GM12878 (cell line): ENCODE measurements at regions not wholly inside any gene's neighbourhood (a gene's known extent, or its start where the extent isn't known, plus 50 kb on each side); places are given as distances from the start of the nearest gene placed in this dataset.

Source experiments
- CEBPZ ChIP-seq: fragments of 150-350 bp; IDR thresholded peaks from 2 replicates; pipeline ENCODE4 v1.6.1; 2016; ENCODE audit warnings: low read depth, low read length
- CHD1 ChIP-seq: IDR thresholded peaks from 2 replicates; pipeline ENCODE4 v1.6.1; 2012; ENCODE audit warnings: low read depth, low read length, improper control_type of control experiment
- CHD2 ChIP-seq: IDR thresholded peaks from 2 replicates; pipeline ENCODE4 v1.6.1; 2011; ENCODE audit warnings: low read depth, low read length, improper control_type of control experiment, borderline replicate concordance
- CREB1 ChIP-seq: IDR thresholded peaks from 2 replicates; pipeline ENCODE4 v1.6.1; 2012; ENCODE audit warnings: low read depth, mild to moderate bottlenecking, inconsistent platforms
- DPF2 ChIP-seq: fragments of 450-650 bp; IDR thresholded peaks from 2 replicates; pipeline ENCODE4 v1.6.1; 2017; ENCODE audit warnings: mild to moderate bottlenecking
- IKZF2 ChIP-seq, 2 experiments: fragments of 450-650 bp; IDR thresholded peaks; 2 replicates each; pipeline ENCODE4 v1.6.1; 2017; ENCODE audit warnings: mild to moderate bottlenecking in 2 of 2, moderate library complexity in 2 of 2
- JUND ChIP-seq: IDR thresholded peaks from 2 replicates; pipeline ENCODE4 v1.6.1; 2012; ENCODE audit warnings: low read depth, mild to moderate bottlenecking, low read length, improper control_type of control experiment, moderate library complexity
- NFXL1 ChIP-seq: fragments of 450-650 bp; IDR thresholded peaks from 2 replicates; pipeline ENCODE4 v1.6.1; 2017; ENCODE audit warnings: antibody characterized with exemption, mild to moderate bottlenecking, borderline replicate concordance
- NFYA ChIP-seq: IDR thresholded peaks from 2 replicates; pipeline ENCODE4 v1.6.1; 2011; ENCODE audit warnings: low read depth, mild to moderate bottlenecking, low read length, improper control_type of control experiment, borderline replicate concordance
- RELB ChIP-seq: fragments of 450-650 bp; IDR thresholded peaks from 2 replicates; pipeline ENCODE4 v1.6.1; 2017; ENCODE audit warnings: low read depth, mild to moderate bottlenecking, moderate library complexity
- RFX5 ChIP-seq: IDR thresholded peaks from 2 replicates; pipeline ENCODE4 v1.6.1; 2011; ENCODE audit warnings: low read depth, low read length, improper control_type of control experiment
- SMARCA5 ChIP-seq: fragments of 450-650 bp; IDR thresholded peaks from 2 replicates; pipeline ENCODE4 v1.6.1; 2017; ENCODE audit warnings: mild to moderate bottlenecking
- SPI1 ChIP-seq: IDR thresholded peaks from 2 replicates; pipeline ENCODE4 v1.6.1; 2011; ENCODE audit warnings: low read depth, mild to moderate bottlenecking, low read length, moderate library complexity, borderline replicate concordance; ENCODE audit not compliant: insufficient read depth
- TF ChIP-seq, protein P1 (sequence below), 3 experiments: IDR thresholded peaks in 2 of 3; conservative IDR thresholded peaks in 1 of 3; 2 replicates each; pipeline ENCODE4 v1.5.1; 2011; ENCODE audit warnings: low read depth in 3 of 3, low read length in 3 of 3, mild to moderate bottlenecking in 3 of 3, control low read depth in 2 of 3, moderate library complexity in 2 of 3, inconsistent platforms in 1 of 3, mixed read lengths in 1 of 3; ENCODE audit not compliant: control insufficient read depth in 2 of 3, insufficient read depth in 1 of 3; ENCODE audit errors: extremely low read depth in 1 of 3
- TF ChIP-seq, protein P2 (sequence below): fragments of 450-650 bp; IDR thresholded peaks from 2 replicates; pipeline ENCODE4 v1.6.1; 2016; ENCODE audit warnings: mild to moderate bottlenecking

- TF ChIP-seq CEBPZ (no peak), NFXL1 (no peak), CHD2 (no peak), CREB1 (no peak), IKZF2 (IDR thresholded peaks at IDR 0.05) (no peak), SMARCA5 (no peak), SPI1 (no peak), RFX5 (no peak), RELB (no peak), JUND (no peak), DPF2 (no peak), NFYA (no peak), CHD1 (no peak)
- TF ChIP-seq, protein P1, sequence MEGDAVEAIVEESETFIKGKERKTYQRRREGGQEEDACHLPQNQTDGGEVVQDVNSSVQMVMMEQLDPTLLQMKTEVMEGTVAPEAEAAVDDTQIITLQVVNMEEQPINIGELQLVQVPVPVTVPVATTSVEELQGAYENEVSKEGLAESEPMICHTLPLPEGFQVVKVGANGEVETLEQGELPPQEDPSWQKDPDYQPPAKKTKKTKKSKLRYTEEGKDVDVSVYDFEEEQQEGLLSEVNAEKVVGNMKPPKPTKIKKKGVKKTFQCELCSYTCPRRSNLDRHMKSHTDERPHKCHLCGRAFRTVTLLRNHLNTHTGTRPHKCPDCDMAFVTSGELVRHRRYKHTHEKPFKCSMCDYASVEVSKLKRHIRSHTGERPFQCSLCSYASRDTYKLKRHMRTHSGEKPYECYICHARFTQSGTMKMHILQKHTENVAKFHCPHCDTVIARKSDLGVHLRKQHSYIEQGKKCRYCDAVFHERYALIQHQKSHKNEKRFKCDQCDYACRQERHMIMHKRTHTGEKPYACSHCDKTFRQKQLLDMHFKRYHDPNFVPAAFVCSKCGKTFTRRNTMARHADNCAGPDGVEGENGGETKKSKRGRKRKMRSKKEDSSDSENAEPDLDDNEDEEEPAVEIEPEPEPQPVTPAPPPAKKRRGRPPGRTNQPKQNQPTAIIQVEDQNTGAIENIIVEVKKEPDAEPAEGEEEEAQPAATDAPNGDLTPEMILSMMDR (IDR thresholded peaks at IDR 0.05 in 2 of 3, conservative IDR thresholded peaks at IDR 0.05 in 1 of 3; ENCODE audit: control insufficient read depth in 2 of 3, extremely low read depth in 1 of 3, insufficient read depth in 1 of 3, low read depth in 3 of 3, low read length in 3 of 3), result no peak
- TF ChIP-seq, protein P2, sequence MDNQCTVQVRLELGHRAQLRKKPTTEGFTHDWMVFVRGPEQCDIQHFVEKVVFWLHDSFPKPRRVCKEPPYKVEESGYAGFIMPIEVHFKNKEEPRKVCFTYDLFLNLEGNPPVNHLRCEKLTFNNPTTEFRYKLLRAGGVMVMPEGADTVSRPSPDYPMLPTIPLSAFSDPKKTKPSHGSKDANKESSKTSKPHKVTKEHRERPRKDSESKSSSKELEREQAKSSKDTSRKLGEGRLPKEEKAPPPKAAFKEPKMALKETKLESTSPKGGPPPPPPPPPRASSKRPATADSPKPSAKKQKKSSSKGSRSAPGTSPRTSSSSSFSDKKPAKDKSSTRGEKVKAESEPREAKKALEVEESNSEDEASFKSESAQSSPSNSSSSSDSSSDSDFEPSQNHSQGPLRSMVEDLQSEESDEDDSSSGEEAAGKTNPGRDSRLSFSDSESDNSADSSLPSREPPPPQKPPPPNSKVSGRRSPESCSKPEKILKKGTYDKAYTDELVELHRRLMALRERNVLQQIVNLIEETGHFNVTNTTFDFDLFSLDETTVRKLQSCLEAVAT, result no peak
These were observed 69.0 kb downstream of the CTAGE1 start (continued) for GRCh38 chr18:22348521-22349316.
